GM12891 (cell line): ENCODE measurements at regions not wholly inside any gene's neighbourhood (a gene's known extent, or its start where the extent isn't known, plus 50 kb on each side); places are given as distances from the start of the nearest gene placed in this dataset.

Experiments
- DNase-seq: peaks from one replicate; pipeline ENCODE4 v3.0.0; 2011; ENCODE audit warnings: low spot score; ENCODE audit not compliant: insufficient read length
- FAIRE-seq: peaks from 2 replicates; lab custom pipeline; 2011; peaks lifted over from hg19 to GRCh38; lab: Jason Lieb, UNC
- PAX5 ChIP-seq: IDR thresholded peaks from 2 replicates; pipeline ENCODE4 v1.6.1; 2011; ENCODE audit warnings: low read length, moderate library complexity, mild to moderate bottlenecking; ENCODE audit not compliant: insufficient read depth, severe bottlenecking
- POLR2A ChIP-seq: IDR thresholded peaks from 2 replicates; pipeline ENCODE4 v1.6.1; 2011; ENCODE audit warnings: low read depth, low read length, control low read depth
- POLR2AphosphoS5 ChIP-seq: IDR thresholded peaks from 2 replicates; pipeline ENCODE4 v1.6.1; 2011; ENCODE audit warnings: low read depth, low read length, control low read depth
- POU2F2 ChIP-seq: IDR thresholded peaks from 2 replicates; pipeline ENCODE4 v1.6.1; 2011; ENCODE audit warnings: low read depth, mild to moderate bottlenecking, control low read depth, low read length, moderate library complexity
- SPI1 ChIP-seq: IDR thresholded peaks from 2 replicates; pipeline ENCODE4 v1.6.1; 2011; ENCODE audit warnings: low read depth, low read length, control low read depth
- TAF1 ChIP-seq: IDR thresholded peaks from 2 replicates; pipeline ENCODE4 v1.6.1; 2011; ENCODE audit warnings: low read depth, low read length, control low read depth

DNA sequence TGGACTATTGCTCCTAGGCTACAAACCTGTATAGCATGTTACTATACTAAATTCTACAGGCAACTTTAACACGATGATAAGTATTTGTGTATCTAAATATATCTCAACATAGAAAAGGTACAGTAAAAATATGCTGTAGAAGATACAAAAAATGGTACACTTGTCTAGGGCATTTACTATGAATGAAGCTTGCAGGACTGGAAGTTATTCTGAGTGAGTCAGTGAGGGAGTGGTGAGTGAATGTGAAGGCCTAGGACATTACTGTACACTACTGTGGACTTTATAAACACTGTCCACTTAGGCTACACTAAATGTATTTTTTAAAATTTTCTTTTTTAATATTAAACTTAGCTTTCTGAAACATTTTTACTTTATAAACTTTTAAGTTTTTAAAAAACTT, 140.5 kb upstream of the SGO1 start:
- no peak for DNase-seq
- no peak for FAIRE-seq

GRCh38 chr3:20325563-20325962, 139.6 kb upstream of the SGO1 start:
- FAIRE-seq (no peak), DNase-seq (no peak)
- TF ChIP-seq POU2F2, result no peak
- no peak for TF ChIP-seq POLR2AphosphoS5

More for the DNA sequence above, 140.5 kb upstream of the SGO1 start:
- TF ChIP-seq TAF1 (no peak), PAX5 (no peak), POLR2A (no peak), SPI1 (no peak), POLR2AphosphoS5 (no peak), POU2F2 (no peak)

GRCh38 chr3:20324664-20325478, 138.9 kb upstream of the SGO1 start:
- FAIRE-seq (no peak), DNase-seq (no peak)
- TF ChIP-seq SPI1, result peak; percentile 95
- TF ChIP-seq POLR2A, result no peak
- no peak for TF ChIP-seq POU2F2
- TF ChIP-seq TAF1, result no peak
- no peak for TF ChIP-seq POLR2AphosphoS5
- TF ChIP-seq PAX5, result no peak

GRCh38 chr3:20323307-20323927, 137.4 kb upstream of the SGO1 start:
- FAIRE-seq (no peak), DNase-seq (no peak)
- TF ChIP-seq POLR2AphosphoS5, result no peak
- no peak for TF ChIP-seq POLR2A
- no peak for TF ChIP-seq SPI1
- TF ChIP-seq POU2F2, result no peak
- TF ChIP-seq TAF1, result no peak
- no peak for TF ChIP-seq PAX5

DNA sequence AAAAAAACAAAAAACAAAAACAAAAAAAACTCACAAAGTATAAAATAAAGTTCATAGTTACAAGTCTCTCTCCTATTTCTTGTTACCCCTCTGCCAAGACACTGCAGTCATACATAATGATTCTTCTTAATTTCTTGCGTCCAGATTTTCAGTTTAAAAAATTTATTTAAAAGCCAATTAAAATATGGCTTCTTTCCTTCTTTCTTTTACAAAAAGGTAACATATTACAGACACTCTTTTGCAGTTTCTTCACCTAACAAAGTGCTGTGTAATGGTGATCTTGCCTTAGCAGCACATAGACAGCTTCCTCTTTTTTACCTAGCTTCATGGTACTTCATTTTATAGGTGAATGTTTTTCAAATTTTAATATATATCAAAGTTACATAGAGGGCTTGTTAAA, 136.1 kb upstream of the SGO1 start:
- TF ChIP-seq SPI1 (no peak), POLR2AphosphoS5 (no peak), POLR2A (no peak), PAX5 (no peak)
- DNase-seq, result no peak
- FAIRE-seq, result no peak

GRCh38 chr3:20321391-20322047, 135.5 kb upstream of the SGO1 start:
- no peak for FAIRE-seq
- no peak for TF ChIP-seq SPI1
- TF ChIP-seq TAF1, result no peak
- no peak for TF ChIP-seq PAX5
- TF ChIP-seq POU2F2, result no peak
- TF ChIP-seq POLR2AphosphoS5, result no peak
- TF ChIP-seq POLR2A, result no peak
- no peak for DNase-seq

DNA sequence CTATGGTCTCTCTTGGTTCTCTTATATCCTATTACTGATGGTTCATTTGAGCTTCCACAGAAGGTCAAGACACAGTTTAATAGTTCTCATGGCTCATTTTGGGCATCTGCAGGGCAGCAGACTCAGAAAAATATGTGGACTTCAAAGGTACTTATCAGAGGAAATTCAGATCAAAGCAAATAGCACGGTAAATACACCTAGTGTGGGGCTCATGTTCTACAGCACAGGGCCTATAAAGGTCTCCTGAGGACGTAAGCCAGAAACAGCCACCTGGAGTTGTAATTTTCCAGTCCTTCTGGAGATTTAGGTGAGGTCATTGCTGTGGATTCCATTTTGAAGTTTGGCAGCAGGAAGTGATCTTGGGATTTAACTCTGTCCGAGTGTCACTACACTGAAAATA, 134.5 kb upstream of the SGO1 start:
- FAIRE-seq (no peak), DNase-seq (no peak)
- TF ChIP-seq TAF1 (no peak), POLR2A (no peak), POLR2AphosphoS5 (no peak), PAX5 (no peak), SPI1 (no peak), POU2F2 (no peak)

DNA sequence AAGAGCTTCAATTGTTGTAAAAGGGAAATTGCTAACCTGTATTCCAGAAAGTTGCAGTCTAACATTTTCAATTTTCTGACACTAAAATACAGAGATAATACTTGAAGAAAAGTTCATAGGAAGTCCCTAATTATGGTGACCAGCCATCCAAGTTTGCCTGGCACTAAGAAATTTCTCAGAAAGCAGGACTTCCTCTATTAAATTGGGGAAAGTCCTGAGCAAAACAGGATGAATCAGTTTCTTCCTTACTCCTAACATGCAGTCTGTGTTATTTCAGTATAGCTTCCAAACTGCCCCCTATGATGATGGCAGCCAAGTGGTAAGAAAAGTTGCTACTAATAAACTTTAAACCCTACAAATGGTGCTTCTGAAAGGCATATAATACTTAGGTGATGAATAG, 133.5 kb upstream of the SGO1 start:
- DNase-seq, result no peak
- no peak for FAIRE-seq
- TF ChIP-seq POU2F2, result no peak
- TF ChIP-seq POLR2A, result no peak
- no peak for TF ChIP-seq TAF1
- TF ChIP-seq PAX5, result no peak
- TF ChIP-seq SPI1, result no peak
- TF ChIP-seq POLR2AphosphoS5, result no peak

GRCh38 chr3:20317616-20318015, 131.6 kb upstream of the SGO1 start:
- DNase-seq, result no peak
- TF ChIP-seq SPI1 (no peak), PAX5 (no peak), POLR2A (no peak), TAF1 (no peak), POU2F2 (no peak), POLR2AphosphoS5 (no peak)
- no peak for FAIRE-seq
